Breast epithelium (tissue), 3 donors: ENCODE measurements at regions not wholly inside any gene's neighbourhood (a gene's known extent, or its start where the extent isn't known, plus 50 kb on each side); places are given as distances from the start of the nearest gene placed in this dataset.

Experiments used
- POLR2AphosphoS5 ChIP-seq, 3 donors: sonication (generic); formaldehyde crosslinking; IDR thresholded peaks; one replicate each; pipeline ENCODE4 v1.6.1; 2017; ENCODE audit warnings: antibody characterized with exemption in 3 of 3
- TF ChIP-seq, protein P1 (sequence below), 3 donors: fragments of 450-650 bp; IDR thresholded peaks; one replicate each; pipeline ENCODE4 v1.5.1; 2016 to 2017; ENCODE audit warnings: antibody characterized with exemption in 3 of 3, mild to moderate bottlenecking in 3 of 3, moderate library complexity in 3 of 3

DNA sequence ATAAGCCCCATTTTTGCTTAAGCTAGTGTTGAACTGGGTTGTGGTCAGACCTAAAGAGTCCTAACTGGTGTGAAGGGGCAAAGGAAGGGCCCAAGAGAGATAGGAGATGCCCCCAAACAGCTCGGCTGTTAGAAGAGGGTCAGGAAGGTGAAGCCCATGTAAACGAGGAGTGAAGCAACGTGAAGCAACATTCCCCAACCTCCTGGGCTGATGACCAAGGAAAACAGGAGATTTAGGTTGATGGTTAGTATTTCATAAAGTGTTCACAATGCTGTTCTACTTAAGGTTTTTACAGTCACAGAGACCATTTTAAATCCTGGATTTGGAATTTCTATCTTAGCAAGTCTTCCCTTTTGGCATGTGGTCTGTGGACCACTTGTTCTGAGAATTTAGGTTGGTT lies 144.0 kb upstream of the SERPINE2 start:
- TF ChIP-seq, protein P1, sequence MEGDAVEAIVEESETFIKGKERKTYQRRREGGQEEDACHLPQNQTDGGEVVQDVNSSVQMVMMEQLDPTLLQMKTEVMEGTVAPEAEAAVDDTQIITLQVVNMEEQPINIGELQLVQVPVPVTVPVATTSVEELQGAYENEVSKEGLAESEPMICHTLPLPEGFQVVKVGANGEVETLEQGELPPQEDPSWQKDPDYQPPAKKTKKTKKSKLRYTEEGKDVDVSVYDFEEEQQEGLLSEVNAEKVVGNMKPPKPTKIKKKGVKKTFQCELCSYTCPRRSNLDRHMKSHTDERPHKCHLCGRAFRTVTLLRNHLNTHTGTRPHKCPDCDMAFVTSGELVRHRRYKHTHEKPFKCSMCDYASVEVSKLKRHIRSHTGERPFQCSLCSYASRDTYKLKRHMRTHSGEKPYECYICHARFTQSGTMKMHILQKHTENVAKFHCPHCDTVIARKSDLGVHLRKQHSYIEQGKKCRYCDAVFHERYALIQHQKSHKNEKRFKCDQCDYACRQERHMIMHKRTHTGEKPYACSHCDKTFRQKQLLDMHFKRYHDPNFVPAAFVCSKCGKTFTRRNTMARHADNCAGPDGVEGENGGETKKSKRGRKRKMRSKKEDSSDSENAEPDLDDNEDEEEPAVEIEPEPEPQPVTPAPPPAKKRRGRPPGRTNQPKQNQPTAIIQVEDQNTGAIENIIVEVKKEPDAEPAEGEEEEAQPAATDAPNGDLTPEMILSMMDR (IDR thresholded peaks at IDR 0.05) = no peak
- TF ChIP-seq POLR2AphosphoS5 (IDR thresholded peaks at IDR 0.05) = no peak
